SJCRH30 (cell line): ENCODE measurements at regions not wholly inside any gene's neighbourhood (a gene's known extent, or its start where the extent isn't known, plus 50 kb on each side); places are given as distances from the start of the nearest gene placed in this dataset.
A peak's percentile ranks its signal among the peaks of the same experiment; 100 is the strongest.

Experiments used
- DNase-seq, 2 experiments: peaks; one replicate each; pipeline ENCODE4 v3.0.0-alpha.2; 2015 to 2020
- H3K27ac ChIP-seq: fragments of 250-450 bp; sonication (Bioruptor Pico); 2 replicates; pipeline ENCODE4 v1.5.1; 2020; ENCODE audit warnings: mild to moderate bottlenecking, moderate library complexity
- H3K27me3 ChIP-seq: fragments of 250-450 bp; sonication (Bioruptor Pico); 2 replicates; pipeline ENCODE4 v1.5.1; 2020; ENCODE audit warnings: mild to moderate bottlenecking, moderate library complexity
- H3K36me3 ChIP-seq: fragments of 250-450 bp; sonication (Bioruptor Pico); 2 replicates; pipeline ENCODE4 v1.5.1; 2020; ENCODE audit warnings: mild to moderate bottlenecking, moderate library complexity
- H3K4me1 ChIP-seq: fragments of 250-450 bp; sonication (Bioruptor Pico); 2 replicates; pipeline ENCODE4 v1.5.1; 2020; ENCODE audit warnings: mild to moderate bottlenecking, moderate library complexity
- H3K4me3 ChIP-seq: fragments of 250-450 bp; sonication (Bioruptor Pico); 2 replicates; pipeline ENCODE4 v1.5.1; 2020; ENCODE audit warnings: mild to moderate bottlenecking, moderate library complexity
- H3K9me3 ChIP-seq: fragments of 250-450 bp; sonication (Bioruptor Pico); replicated peaks from 2 replicates; pipeline ENCODE4 v1.5.1; 2020; ENCODE audit warnings: mild to moderate bottlenecking, moderate library complexity

- H3K4me1 ChIP-seq, result no peaks in the 10 kb centered on the region
- no peak overlapping the region for H3K27ac ChIP-seq
- H3K9me3 ChIP-seq, result no peaks in the 10 kb centered on the region
- no peak for DNase-seq
- no peaks in the 10 kb centered on the region for H3K27me3 ChIP-seq
- no peaks in the 10 kb centered on the region for H3K36me3 ChIP-seq
- H3K4me3 ChIP-seq, result no peak overlapping the region
Measured at GRCh38 chr6:47396401-47397069, 81.1 kb upstream of the CD2AP start.

GRCh38 chr6:47400581-47400980 lies 77.0 kb upstream of the CD2AP start:
- H3K4me1 ChIP-seq, result no peaks in the 10 kb centered on the region
- no peak for DNase-seq
- no peaks in the 10 kb centered on the region for H3K27me3 ChIP-seq
- no peaks in the 10 kb centered on the region for H3K9me3 ChIP-seq
- H3K4me3 ChIP-seq, result no peak overlapping the region
- no peak overlapping the region for H3K27ac ChIP-seq
- no peaks in the 10 kb centered on the region for H3K36me3 ChIP-seq

DNA sequence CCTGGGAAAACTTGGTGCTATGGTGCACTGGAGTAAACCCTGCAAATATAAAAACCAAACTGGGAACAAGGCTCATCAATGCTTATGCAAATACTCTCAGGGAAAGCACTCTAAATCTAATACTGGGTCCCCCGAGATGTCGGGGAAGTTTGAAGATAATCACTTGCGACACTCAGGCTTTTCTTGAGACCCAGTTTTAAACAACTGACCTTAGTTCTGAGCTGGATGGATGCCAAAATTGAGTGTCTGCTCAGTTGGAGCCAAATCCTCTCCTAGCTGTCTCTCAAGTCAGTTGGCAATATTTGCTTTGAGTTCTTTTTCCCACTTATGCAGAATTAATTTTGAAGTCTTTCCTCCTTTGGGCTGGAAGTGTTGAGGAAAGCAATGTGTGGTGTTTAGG lies 75.5 kb upstream of the CD2AP start:
- Histone ChIP-seq H3K4me1 (no peaks in the 10 kb centered on the region), H3K27me3 (no peaks in the 10 kb centered on the region), H3K9me3 (no peaks in the 10 kb centered on the region), H3K4me3 (no peak overlapping the region), H3K36me3 (no peaks in the 10 kb centered on the region), H3K27ac (no peak overlapping the region)
- DNase-seq, result no peak

GRCh38 chr6:47403056-47403455 lies 74.5 kb upstream of the CD2AP start:
- H3K4me3 ChIP-seq, result no peak overlapping the region
- H3K27ac ChIP-seq, result no peak overlapping the region
- no peaks in the 10 kb centered on the region for H3K4me1 ChIP-seq
- no peaks in the 10 kb centered on the region for H3K27me3 ChIP-seq
- DNase-seq, result no peak
- H3K36me3 ChIP-seq, result no peaks in the 10 kb centered on the region
- H3K9me3 ChIP-seq, result no peaks in the 10 kb centered on the region

DNA sequence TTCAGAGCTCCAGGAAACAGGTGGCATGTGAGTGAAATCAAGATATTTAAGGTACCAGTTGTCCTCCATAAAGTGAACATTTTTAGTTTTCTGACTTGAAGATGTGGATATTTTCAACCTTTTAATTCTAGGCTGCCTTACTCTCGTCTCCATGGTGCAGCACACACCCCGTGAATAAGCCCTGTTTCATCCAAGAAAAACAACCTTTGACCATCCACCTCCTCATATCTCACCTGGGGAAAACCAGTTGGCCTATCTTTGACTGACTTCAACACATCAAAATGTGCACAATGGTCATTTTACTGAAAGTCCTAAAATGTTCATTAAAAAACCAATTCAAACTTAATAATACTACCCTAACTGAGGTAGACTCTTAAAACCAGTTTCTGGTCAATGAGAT lies 73.8 kb upstream of the CD2AP start:
- no peak overlapping the region for H3K27ac ChIP-seq
- no peaks in the 10 kb centered on the region for H3K36me3 ChIP-seq
- no peaks in the 10 kb centered on the region for H3K27me3 ChIP-seq
- no peak overlapping the region for H3K4me3 ChIP-seq
- no peaks in the 10 kb centered on the region for H3K9me3 ChIP-seq
- no peak for DNase-seq
- H3K4me1 ChIP-seq, result no peaks in the 10 kb centered on the region

DNA sequence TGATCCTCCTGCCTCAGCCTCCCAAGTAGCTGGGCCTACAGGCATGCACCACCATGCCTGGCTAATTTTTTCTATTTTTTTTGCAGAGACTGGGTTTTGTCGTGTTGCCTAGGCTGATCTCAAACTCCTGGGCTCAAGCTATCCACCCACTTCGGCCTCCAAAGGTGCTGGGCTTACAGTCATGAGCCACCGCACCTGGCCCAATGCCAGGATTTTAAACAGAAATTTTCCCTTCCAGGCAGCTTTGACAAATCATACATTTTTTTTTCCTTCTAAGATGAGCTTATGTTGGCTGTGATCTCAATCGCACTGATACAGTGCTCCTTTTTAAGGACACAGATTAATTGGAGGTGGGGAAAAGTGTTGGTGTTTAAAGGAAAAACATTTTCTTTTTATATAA lies 73.2 kb upstream of the CD2AP start:
- Histone ChIP-seq H3K36me3 (no peaks in the 10 kb centered on the region), H3K27ac (no peak overlapping the region), H3K4me1 (no peaks in the 10 kb centered on the region)

GRCh38 chr6:47405273-47405672 lies 72.3 kb upstream of the CD2AP start:
- no peak overlapping the region for H3K27ac ChIP-seq
- no peak for DNase-seq
- no peaks in the 10 kb centered on the region for H3K9me3 ChIP-seq
- H3K4me3 ChIP-seq, result no peak overlapping the region
- no peaks in the 10 kb centered on the region for H3K36me3 ChIP-seq
- H3K27me3 ChIP-seq, result no peaks in the 10 kb centered on the region
- H3K4me1 ChIP-seq, result no peaks in the 10 kb centered on the region

More for the DNA sequence above, 73.2 kb upstream of the CD2AP start:
- no peaks in the 10 kb centered on the region for H3K27me3 ChIP-seq
- no peak overlapping the region for H3K4me3 ChIP-seq
- H3K9me3 ChIP-seq, result no peaks in the 10 kb centered on the region
- DNase-seq, result no peak

GRCh38 chr6:47407300-47408281 lies 70.0 kb upstream of the CD2AP start:
- H3K36me3 ChIP-seq, result no peaks in the 10 kb centered on the region
- no peaks in the 10 kb centered on the region for H3K9me3 ChIP-seq
- DNase-seq, result no peak
- no peaks in the 10 kb centered on the region for H3K4me1 ChIP-seq
- H3K27me3 ChIP-seq, result no peaks in the 10 kb centered on the region
- H3K4me3 ChIP-seq, result no peak overlapping the region
- no peak overlapping the region for H3K27ac ChIP-seq

DNA sequence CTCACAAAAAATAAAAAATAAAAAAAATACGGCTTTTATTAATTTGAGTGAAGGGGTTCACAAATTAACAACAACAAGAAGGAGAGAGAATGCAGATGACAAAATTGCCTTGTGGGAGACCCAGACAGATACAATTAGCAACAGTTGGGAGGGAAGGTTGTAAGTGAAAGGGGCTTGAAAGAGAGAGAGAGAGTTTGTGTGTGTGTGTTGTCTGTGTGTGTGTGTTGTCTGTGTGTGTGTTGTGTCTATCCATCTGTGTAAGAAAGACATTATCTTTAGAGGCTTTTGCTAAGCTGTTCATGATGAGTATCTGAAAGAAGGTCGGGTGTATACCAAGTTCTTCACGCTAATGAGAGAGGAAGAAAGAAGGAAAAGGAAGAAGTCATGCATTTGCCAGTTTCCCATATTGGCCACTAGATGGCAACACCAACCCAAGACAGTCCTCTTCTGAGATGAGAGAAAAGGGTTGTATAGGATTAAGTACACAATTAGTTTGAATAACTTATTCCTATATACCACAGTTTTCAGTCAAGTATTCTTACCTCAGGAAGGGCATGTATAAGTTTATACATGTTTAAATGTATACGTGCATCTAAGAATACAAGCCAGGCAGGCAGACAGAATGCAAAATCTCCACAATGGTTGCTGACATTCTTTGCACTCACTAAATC lies 63.7 kb upstream of the CD2AP start:
- Histone ChIP-seq H3K4me3 (peak overlapping the region; percentile 52), H3K27ac (no peak overlapping the region), H3K36me3 (no peaks in the 10 kb centered on the region), H3K4me1 (peaks cover 2% of the 10 kb centered on the region; the same call in 1 of the 2 replicates), H3K27me3 (no peaks in the 10 kb centered on the region), H3K9me3 (no peaks in the 10 kb centered on the region)
- peak; percentile 14 to 74 for DNase-seq

DNA sequence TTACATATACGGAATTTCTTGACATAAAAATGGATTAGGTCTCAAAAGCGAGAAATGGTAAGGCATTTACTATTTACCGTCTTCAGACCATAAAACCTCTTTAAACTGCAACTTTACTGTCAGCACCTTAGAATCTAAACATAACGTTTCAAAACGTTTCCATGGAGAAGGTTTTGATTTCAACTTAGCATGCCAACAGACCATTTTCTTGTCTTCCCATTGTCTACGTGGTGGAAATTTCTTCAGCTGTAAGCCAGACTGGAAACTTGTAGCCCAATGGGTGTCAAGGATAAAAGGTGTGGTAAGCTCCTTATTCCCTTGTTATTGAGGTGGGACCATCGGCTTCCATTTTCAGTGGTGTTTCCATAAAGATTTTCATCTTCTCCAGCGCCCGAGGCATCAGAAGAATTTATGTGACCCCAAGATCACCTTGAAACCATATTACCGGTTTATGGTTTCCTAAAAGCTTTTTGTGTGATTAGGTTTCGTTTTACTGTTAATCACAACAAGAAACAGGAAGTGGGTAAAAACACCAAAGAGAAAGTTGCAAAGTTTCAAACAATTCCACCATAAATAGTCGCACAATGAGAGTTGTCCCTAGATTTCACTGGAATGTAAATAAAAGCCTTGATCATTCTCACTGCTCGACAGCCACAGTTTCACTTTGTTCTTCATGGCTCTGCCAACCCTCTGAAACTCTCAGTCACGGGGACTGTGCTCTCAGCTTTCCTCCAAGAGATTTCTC lies 63.0 kb upstream of the CD2AP start:
- H3K4me1 ChIP-seq, result peaks cover 2% of the 10 kb centered on the region; the same call in 1 of the 2 replicates
- no peaks in the 10 kb centered on the region for H3K36me3 ChIP-seq
- no peaks in the 10 kb centered on the region for H3K27me3 ChIP-seq
- peak in 1 of 2 experiments; percentile 27 for DNase-seq
- H3K4me3 ChIP-seq, result peak overlapping the region; percentile 52
- no peaks in the 10 kb centered on the region for H3K9me3 ChIP-seq
- H3K27ac ChIP-seq, result no peak overlapping the region

DNA sequence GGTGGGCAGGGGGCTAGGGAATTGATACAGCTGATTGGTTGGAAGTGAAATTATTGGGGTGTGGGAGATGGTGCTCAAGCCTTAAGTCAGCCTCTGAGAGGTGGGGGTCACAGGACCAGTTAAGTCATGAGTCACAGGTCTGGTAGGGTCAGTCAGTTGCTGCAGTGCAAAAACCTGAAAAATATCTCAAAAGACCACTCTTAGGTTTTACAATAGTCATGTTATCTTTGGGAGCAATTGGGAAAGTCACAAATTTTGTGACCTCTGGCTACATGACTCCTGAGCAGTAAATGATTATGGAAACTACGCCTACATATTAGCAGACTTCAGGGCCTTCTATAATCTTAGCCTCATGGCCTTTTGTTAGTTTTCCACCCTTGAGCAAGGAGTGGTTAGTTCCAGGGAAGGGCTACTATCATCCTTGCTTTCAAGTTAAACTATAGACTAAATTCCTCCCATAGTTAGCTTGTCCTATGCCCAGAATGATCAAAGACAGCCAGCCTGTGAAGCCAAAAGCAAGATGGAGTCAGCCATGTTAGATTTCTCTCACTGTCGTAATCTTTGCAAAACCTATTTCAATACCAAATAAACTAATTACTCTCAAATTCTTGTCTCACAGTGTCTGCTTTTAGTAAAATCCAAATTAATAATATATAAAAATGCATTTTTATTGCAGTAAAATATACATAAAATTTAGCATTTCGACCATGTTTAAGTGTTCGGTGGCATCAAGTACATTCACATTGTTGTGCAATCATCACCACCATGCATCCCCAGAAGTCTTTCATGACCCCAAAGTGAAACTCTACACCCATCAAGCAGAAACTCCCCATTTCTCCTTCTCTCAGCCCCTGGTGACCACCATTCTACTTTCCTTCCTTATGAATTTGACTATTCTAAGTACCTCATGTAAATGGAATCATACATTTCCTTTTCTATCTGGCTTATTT lies 60.9 kb upstream of the CD2AP start:
- no peak for DNase-seq
- Histone ChIP-seq H3K27ac (no peak overlapping the region), H3K9me3 (no peaks in the 10 kb centered on the region), H3K27me3 (no peaks in the 10 kb centered on the region), H3K4me3 (no peak overlapping the region), H3K36me3 (no peaks in the 10 kb centered on the region), H3K4me1 (peaks cover 2% of the 10 kb centered on the region; the same call in 1 of the 2 replicates)

DNA sequence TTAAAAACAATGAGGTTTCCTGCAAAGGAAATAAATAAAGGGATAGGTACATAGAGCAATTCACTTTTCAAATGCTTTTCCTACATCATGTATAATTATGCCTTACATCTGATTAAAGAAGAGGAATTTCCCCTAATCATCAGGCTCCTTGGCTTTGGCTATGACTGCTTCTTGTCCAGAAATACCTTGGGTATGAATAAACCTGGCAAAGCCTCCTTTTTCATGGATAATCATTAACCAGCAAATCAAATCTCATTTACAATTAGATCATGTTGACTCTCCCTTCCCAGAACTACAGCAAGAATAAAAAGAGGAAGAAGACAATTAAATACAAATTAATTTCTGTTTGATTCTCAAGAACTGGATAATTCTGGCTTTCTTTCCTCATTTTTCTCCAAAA lies 58.0 kb upstream of the CD2AP start:
- Histone ChIP-seq H3K27ac (no peak overlapping the region), H3K4me3 (no peak overlapping the region), H3K9me3 (no peaks in the 10 kb centered on the region), H3K36me3 (no peaks in the 10 kb centered on the region), H3K4me1 (no peaks in the 10 kb centered on the region; the same call in 1 of the 2 replicates), H3K27me3 (no peaks in the 10 kb centered on the region)
- no peak for DNase-seq
